ENCODE measurements at regions not wholly inside any gene's neighbourhood (a gene's known extent, or its start where the extent isn't known, plus 50 kb on each side); places are given as distances from the start of the nearest gene placed in this dataset.

DNA sequence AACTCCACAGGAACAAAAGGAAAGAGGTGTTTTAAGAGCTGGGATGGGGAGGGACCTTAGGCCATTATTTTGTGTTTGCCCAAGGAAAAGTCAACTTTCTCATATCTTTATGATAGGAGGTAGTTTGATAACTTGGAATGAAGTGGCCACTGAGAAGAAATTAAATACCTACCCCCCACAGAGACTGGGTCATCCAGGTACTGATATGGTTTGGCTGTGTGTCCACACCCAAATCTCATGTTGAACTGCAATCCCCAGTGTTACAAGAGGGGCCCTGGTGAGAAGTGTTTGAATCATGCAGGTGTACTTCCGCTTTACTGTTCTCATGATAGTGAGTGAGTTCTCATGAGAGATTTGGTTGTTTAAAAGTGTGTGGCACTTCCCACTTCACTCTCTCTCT is 477.9 kb upstream of the KIF2B start:
- TF ChIP-seq CTCF (conservative IDR thresholded peaks at IDR 0.05) (no peak), EZH2 (IDR thresholded peaks at IDR 0.05; ENCODE audit: low read depth) (no peak)
